NCI-H526 treated with DMSO at 0.1 percent for 48 hours (cell line): ENCODE measurements at regions not wholly inside any gene's neighbourhood (a gene's known extent, or its start where the extent isn't known, plus 50 kb on each side); places are given as distances from the start of the nearest gene placed in this dataset.
"Not testable (repeated sequence)": the region's sequence is repeated elsewhere in the genome, so short reads cannot be mapped to it uniquely, and the experiment has no call there.

ENCODE experiments used
- DNase-seq: peaks from one replicate; lab custom pipeline; 2025; lab: John Stamatoyannopoulos, UW

DNA sequence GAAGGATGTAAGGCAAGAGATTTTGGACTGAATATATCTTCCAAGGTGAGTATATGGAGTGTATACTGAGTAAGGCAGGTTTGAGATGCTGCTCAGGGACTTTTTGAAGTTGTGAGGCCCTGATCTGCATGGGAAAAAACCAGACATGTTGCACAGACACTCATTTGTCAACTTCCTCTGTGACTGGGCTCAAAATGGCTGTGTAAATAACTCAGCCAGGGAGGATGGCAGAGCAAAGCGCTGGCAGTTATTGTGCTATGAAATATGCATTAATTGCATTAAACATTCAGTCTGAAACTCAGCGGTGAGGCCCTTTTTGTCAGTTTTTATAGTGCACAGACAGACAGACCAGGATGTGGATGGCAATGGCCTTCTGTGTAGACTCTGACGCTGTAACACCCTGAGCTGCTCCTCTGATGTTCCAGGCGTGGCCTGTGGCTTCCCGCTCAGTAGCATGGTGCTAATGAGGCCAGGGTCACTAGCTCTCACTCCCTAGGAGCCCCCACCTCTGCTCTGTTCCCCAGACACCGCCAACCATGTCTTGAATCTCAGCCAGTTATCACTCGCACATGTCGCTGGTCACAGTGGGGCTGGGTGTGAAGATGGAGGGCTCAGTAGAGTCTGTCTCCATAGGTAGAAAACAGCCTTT is 307.0 kb upstream of the PROX1 start:
- DNase-seq: no peak

DNA sequence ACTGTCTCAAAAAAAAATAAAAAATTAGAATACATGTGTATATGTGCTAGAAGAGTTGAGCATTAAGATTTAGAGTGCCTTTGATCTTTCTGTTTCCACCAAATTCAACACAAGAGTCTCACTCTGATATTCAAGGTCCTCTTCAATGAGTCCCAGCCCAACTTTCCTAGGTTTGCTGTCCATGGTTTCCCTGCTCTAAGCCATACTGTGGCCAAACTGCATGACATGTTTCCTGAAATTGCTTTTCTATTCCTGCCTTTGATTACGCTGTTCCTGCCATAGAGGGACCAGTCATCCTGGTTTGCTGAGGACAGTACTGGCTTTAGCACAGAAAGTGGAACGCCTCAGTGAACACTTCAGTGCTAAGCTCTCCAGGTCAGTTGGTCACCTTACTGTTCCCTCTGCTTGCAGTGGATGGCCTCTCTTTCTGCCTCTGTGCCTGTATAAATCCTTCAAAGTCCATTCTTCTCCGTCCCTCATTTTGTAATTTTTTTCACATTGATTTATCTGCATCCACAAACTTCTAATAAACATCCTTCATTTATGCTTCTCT is 305.9 kb upstream of the PROX1 start:
- DNase-seq: no peak

DNA sequence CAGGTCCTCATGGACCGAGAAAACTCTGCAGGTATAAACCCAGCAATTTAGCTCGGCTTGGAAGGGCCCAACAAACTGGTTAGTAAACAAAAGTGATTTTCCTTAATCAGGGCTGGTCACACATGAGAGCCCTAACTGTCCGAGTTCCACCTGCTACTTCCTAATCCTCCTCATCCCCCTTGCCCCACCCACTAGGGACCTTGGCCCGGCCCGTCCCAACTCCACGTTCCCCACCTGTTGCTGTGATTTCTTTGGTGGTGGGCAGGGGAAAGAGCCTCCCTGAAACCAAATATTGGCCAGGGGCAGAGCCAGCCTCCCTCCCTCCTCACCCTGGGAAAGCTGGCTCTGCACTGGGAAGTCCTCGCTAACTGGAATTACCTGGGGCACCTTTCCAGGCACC is 304.2 kb upstream of the PROX1 start:
- no peak for DNase-seq

DNA sequence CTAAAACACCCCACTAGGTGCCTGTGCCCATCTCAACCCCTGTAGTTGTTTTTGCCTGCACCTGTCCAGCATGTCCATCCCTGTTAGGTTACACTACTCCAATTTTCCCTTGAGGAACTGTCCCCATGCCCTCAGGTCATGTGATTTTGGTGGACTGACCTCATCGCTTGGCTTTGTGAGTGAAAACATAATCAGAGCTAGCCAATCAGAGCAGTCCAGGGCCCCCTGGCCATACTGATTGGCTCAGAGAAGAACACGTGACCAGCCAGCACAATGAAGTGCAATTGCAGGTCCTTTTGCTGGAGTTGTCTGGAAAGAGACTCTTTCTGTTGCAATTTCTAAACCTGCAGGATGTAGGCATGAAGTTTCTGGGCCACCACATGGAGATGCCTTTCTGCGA is 303.3 kb upstream of the PROX1 start:
- no peak for DNase-seq

DNA sequence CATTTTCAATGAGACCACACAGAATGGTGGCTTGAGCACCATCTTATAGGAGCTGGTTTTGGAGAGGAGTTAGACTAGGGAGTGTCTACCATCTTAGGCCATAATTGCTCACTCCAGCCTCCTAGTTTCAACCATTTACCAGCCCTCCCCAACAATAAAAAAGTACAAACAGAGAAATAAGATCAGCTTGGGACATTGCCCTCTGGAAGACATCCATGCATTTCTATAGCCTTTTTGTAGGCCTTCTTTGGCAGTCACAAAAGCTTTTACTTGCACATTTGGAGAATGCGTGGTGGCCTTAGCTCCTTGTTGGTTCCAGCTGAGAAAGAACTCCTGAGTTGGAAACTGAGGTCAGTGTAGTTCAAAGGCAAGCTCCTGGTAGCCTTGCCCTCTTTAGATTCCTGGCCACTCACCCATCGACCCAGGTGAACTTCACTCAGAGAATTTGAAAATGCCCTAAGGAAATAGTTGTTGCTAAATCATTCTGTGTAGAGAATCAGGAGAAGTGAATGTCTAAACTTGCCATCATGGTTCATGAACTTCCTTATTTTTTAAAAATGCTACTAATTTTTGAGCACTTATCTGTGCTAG is 301.7 kb upstream of the PROX1 start:
- DNase-seq: no peak

DNA sequence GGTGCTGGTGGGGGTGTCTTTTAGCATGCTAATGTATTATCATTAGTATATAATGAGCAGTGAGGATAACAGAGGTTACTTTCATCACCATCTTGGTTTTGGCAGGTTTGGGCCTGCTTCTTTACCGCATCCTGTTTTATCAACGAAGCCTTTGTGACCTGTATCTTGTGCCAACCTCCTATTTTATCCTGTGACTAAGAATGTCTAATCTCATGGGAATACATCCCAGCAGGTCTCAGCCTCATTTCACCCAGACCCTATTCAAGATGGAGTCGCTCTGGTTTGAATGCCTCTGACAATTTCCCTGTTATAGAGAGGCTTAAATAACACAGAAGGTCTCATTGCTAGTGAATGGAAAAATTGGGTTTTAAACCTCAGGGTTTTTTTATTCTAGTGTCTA is 300.8 kb upstream of the PROX1 start:
- no peak for DNase-seq

DNA sequence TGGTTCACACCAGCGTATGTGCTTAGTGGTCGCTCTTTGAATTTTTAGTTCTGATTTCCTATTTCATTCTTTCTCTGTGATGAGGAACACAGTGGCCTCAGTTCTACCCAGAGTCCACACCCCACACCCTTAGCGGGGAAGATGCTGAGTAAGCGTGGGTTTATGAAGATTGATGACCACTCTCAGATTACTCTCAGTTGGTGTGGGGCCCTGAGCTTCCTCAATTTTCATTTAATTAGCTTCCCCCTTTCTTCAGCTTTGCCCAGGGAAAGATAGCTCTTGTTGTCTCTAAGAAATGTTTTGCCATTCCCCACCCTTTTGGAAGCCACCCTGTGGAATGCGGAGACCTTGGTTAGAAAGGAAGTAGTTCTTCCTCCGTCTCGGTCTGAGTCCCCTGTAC is 299.9 kb upstream of the PROX1 start:
- DNase-seq: no peak

DNA sequence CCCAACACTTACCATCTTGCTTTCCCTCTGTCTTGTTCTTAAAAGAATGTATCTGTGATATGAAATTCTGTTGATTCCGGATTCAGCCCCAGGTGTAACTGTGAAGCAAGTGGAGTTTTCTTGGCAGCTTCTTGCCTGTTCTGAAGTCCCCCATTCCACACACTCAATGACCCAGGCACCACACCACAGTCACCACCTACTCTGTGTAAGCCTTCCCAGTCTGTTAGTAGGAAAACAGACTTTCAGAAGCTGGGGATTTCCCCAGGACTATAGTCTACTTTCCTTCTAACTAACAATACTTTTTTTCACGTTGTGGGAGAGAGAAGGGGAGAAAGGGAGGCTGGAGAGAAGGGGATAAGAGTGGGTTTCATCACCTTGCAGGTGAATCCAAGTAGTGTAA is 299.1 kb upstream of the PROX1 start:
- DNase-seq: no peak

DNA sequence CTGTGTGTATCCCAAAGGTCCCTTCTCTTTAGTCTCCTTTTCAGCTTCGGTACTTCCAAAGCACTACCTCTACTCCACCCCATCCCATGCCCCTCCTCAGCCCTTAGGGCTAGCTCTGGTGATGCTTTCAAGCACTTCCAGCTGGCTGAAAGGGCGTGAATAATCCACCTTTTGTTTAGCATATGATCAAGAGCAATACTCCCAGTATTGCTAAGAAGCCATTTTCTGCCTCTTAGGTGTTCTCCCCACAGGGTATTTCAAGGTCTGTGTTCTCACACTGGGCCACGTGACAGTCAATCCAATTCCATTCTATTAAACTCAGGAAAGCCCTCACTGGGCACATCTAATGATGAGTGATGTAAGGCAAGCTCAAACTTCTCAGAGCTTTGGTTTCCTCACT is 298.5 kb upstream of the PROX1 start:
- DNase-seq: no peak

DNA sequence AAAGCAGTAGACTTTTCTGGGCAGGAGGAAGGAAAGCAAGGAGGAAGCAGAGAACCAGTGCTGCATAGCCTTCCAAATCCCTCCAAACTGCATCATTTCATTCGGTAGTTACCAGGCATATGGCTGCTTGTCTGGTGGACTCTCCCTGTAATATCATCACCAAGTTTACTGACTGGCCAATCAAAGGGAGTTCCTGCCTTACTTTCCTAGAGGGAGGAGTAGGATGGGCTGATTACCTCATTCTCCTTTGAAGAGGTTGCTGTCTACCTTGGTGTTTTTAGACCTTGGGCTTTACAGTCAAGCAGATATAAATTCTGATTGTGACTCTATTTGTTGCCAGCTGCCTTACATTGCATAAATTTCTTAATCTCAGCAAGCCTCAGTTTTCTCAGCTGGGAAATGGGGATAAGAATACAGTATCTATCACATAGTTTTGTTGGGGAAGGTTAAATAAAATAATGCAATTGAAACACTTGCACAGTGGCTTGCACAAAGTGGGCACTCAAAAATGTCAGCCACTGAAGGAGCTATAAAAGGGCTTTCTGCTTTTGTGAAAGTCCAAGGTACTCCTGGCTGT is 297.3 kb upstream of the PROX1 start:
- no peak for DNase-seq

DNA sequence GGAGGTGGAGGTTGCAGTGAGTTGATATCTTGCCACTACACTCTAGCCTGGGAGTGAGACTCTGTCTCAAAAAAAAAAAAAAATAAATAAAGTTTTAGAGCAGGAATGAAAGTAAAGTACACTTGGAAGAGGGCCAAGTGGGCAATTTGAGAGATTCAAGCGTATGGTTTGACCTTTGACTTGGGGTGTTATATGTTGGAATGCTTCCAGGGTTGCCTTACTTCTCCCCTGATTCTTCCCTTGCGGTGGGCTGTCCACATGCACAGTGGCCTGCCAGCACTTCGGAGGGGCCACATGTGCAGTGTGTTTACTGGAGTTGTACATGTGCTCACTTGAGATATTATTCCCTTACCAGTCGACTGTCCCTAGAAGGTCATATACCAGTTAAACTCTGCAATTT is 295.5 kb upstream of the PROX1 start:
- DNase-seq: no peak

DNA sequence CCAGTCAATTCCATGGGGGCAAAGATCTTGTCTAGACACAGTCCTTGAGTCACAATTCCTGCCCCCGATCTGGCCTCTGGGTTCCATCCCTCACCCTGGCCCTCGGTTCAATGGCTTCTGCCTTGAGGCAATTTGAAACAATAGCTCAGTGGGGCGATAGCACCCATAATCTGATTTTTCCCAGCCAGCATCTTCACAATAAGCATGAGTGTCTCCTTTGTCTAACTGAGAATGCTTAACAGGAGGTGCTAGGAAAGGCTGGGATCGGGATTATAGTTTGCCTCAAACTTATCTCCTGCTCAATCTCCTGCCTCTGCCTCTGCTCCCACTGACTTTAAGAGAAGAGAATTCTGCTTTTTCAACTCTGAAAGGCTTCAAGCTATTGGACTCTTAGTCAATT is 293.9 kb upstream of the PROX1 start:
- no peak for DNase-seq

DNA sequence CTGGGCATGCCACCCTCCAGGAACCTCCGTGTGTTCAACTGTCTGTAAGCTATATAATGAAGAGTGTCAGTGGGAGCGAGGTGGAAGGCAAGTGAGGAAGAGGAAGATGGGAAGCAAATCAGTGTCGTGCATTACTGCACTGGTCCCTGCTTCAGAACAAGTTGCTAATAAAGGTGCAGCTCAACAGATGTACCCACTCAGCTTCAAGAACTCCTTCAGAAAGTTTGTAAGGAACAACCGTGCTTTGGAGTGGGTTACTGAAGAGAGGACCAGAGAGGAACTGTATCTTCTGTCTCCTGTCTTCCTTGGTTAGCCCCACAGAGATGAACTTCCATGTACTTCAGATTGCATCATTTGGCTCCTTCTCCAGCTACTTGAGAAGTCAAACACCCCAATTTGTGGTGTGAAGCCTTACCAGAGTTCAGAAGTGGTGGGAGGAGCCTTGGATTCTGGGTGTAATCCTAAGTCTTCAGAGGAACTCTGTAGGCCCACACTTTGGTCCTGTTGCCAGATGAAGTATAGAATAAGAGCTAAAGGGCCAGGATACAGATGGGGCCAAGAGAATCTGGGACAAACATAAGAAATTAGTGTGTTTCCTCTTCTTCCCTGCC is 290.5 kb upstream of the PROX1 start:
- DNase-seq: no peak

DNA sequence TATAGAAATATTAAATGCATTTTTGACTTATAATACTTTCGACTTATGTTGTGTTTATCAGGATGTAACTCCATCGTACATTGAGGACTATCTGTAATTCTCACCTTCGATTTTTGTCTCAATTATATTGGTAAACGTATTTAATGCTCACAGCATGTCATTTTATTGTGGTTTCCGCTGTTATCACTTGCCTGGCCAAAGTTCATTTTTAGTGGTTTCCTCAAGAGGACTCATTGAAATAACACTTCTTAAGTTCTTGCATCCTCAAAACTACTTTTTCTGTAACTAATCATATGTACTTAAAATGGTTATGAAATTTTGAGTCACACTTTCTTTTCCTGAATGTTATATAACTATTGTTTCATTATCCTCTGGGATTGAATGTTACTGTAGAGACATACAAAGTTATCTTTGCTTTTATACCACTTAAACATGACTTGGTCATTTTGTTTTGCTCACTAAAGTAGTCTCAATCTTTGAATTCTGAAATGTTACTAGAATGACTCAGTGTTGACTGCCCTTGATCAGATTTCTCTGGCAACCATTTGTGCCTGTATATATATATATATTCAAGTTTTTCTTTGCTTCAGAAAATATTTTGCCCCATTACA is 289.6 kb upstream of the PROX1 start:
- no peak for DNase-seq

DNA sequence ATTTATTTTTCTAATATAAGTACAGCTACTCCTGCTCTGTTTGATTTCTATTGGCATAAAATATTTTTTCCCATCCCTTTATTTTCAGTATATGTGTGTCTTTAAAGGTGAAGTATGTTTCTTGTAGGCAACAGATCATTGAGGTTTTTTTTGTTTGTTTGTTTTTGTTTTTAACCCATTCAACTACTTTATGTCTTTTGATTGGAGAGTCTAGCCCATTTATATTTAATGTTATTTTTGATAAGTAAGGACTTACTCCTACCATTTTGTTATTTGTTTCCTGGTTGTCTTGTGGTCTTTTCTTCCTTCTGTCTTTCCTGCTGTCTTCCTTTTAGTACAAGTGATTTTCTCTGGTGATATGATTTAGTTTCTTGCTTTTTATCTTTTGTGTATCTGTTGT is 285.1 kb upstream of the PROX1 start:
- DNase-seq: no peak

DNA sequence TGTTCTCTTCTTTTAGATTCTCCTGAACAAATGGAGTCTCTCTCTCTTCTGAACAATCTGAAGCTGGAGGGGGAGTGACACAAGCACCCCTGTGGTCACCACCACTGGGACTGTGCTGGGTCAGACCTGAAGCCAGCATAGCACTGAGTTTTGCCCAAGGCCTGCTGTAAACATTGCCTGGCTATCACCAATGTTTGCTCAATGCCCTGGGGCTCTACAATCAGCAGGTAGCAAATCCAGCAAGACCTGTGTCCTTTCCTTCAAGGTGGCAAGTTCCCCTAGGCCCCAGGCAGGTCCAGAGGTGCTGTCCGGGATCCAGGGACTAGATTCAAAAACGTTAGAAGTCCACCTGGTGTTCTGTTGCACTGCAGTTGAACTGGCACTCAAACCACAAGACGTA is 282.8 kb upstream of the PROX1 start:
- no peak for DNase-seq

DNA sequence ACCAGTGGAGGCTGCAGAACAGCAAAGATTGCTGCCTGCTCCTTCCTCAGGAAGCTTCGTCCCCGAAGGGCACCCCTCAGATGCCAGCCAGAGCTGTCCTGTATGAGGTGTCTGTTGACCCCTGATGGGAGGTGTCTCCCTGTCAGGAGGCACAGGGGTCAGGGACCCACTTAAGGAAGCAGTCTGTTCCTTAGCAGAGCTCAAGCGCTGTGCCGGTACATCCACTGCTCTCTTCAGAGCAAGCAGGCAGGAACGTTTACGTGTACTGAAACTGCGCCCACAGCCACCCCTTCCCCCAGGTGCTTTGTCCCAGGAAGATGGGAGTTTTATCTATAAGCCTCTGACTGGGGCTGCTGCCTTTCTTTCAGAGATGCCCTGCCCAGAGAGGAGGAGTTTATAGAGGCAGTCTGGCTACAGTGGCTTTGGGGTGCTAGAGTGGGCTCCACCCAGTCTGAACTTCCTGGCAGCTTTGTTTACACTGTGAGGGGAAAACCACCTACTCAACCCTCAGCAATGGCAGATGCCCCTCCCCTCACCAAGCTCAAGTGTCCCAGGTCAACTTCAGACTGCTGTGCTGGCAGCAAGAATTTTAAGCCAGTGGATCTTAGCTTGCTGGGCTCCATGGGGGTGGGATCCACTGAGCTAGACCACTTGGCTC is 275.8 kb upstream of the PROX1 start:
- not testable (repeated sequence) for DNase-seq

DNA sequence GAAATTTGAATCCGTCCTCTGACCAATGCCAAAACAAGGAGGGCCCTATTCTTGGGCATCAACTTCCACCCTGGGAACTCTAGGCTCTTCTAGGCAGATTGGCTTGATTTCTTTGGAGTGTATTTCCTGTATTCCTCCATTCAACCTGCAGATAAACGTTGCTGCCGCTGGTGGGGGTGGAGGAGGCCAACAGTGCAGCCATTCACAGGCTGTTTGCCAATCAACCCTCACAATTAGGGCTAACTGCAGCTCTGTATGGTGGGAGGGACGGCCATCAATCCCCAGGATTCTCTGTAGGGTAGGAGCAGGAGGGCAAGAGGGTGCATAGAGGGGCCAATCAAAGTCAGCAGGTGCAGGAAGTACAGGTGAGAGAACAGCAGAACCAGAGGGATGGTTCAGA is 273.1 kb upstream of the PROX1 start:
- no peak for DNase-seq

DNA sequence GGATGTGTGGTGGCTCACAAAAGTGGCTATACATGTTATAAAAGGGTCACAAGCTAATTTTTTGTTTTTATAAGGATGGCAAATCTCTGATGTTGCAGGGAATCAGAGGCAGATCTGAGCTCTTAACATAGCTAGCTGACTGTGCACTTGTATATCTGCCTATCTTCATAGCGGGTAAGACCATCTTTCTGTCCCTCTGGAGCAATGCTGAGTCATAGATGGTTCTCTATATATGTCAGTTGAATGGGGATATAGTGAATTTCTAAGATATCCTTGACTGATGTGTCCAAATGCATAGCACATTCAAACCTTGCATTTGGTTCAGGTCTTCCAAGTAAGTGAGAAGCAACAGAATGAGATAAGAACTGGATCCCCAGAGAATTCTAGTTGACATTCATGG is 272.6 kb upstream of the PROX1 start:
- DNase-seq: no peak

DNA sequence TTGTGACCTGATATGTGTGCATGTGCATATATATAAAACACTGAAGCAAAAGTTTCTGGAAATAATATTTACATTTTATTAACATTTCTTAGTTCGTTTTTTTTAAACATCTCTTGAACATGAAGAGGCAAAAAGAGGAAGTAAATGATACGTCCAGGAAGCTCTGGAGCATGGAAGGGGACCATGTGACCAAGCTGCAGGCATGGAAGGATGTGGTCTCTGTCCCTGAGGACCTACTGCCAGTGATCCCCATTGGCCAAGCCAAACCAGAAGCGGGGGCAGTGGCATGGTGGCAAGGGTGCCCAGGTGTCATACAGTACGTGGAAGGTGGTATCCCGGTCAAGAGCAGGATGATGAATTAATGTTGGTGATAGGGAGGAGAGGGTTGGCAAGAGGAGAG is 268.3 kb upstream of the PROX1 start:
- DNase-seq: no peak

DNA sequence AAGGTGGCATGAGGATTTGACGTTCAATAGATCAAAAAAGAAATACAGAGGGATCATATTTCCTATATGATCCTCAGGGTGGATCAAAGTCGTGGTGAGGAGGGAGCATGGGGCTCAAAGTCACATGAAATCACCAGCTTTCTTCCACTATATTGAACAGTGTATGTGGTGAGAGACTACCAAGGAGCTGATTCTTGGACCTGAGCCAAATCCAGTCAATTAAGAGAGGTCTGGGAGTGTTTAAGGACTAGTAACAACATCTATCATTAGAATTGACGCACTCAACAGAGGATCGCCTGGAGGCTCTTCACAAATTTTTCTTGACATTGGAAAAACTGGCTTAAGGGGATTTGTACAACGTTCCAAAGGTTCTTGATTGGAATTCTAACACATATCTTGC is 267.7 kb upstream of the PROX1 start:
- DNase-seq: no peak

DNA sequence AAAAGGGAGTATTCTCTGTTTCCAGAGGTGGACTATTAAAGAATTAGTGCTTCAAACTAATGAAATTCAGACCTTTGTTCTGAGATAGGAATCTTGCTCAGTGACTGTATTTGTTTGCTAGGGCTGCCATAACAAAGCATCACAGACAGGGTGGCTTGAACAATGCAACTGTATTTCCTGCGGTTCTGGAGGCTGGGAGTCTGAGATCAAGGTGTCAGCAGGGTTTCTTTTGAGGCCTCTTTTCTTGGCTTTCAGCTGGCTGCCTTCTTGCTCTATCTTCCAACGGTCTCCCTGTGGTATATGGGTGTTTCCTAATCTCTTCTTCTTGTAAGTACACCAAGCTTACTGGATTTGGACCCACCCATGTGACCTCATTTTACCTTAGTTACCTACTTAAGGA is 264.6 kb upstream of the PROX1 start:
- DNase-seq: no peak
